Neural cell (in vitro differentiated cells): ENCODE measurements at regions not wholly inside any gene's neighbourhood (a gene's known extent, or its start where the extent isn't known, plus 50 kb on each side); places are given as distances from the start of the nearest gene placed in this dataset.

ENCODE experiments used
- H2AFZ ChIP-seq: fragments of 200-600, 300-800 bp; sonication (generic), shearing (Covaris generic); 2 replicates; pipeline ENCODE4 v1.6.0; 2014; ENCODE audit warnings: low read depth, mild to moderate bottlenecking, antibody characterized with exemption, low read length, moderate library complexity
- H3F3A ChIP-seq: fragments of 200-600 bp; shearing (Covaris generic); 2 replicates; pipeline ENCODE4 v1.6.1; 2016; ENCODE audit warnings: mild to moderate bottlenecking, moderate library complexity, mixed read lengths, antibody characterized with exemption, low read length; ENCODE audit not compliant: insufficient read depth, poor library complexity, severe bottlenecking
- H3K27ac ChIP-seq: fragments of 200-600, 300-800 bp; sonication (generic), shearing (Covaris generic); 2 replicates; pipeline ENCODE4 v1.5.1; 2014; ENCODE audit warnings: mild to moderate bottlenecking, low read length, moderate library complexity
- H3K27me3 ChIP-seq: fragments of 300-800, 200-600 bp; sonication (generic), shearing (Covaris generic); 2 replicates; pipeline ENCODE4 v1.6.0; 2014; ENCODE audit warnings: mild to moderate bottlenecking, low read depth, low read length, moderate library complexity; ENCODE audit not compliant: insufficient read depth
- H3K36me3 ChIP-seq: fragments of 300-800, 200-600 bp; sonication (generic), shearing (Covaris generic); 2 replicates; pipeline ENCODE4 v1.5.1; 2014; ENCODE audit warnings: mild to moderate bottlenecking, antibody characterized with exemption, low read length, moderate library complexity; ENCODE audit not compliant: insufficient read depth
- H3K4me2 ChIP-seq: fragments of 300-800, 200-600 bp; sonication (generic), shearing (Covaris generic); 2 replicates; pipeline ENCODE4 v1.6.0; 2014; ENCODE audit warnings: mild to moderate bottlenecking, low read length
- H3K4me3 ChIP-seq: fragments of 300-800, 200-600 bp; sonication (generic), shearing (Covaris generic); 2 replicates; pipeline ENCODE4 v1.5.1; 2014; ENCODE audit warnings: mild to moderate bottlenecking, low read length, moderate library complexity
- H3K79me2 ChIP-seq: fragments of 200-600 bp; shearing (Covaris generic); replicated peaks from 2 replicates; pipeline ENCODE4 v1.6.0; 2014; ENCODE audit warnings: mild to moderate bottlenecking, low read length, moderate library complexity; ENCODE audit not compliant: insufficient read depth
- H3K9ac ChIP-seq: fragments of 300-800, 200-600 bp; sonication (generic), shearing (Covaris generic); 2 replicates; pipeline ENCODE4 v1.6.1; 2016; ENCODE audit warnings: mild to moderate bottlenecking, low read length, mixed read lengths
- H3K9me2 ChIP-seq: fragments of 200-600 bp; shearing (Covaris generic); 2 replicates; pipeline ENCODE4 v1.6.1; 2016; ENCODE audit warnings: mild to moderate bottlenecking, low read length, mixed read lengths; ENCODE audit not compliant: insufficient read depth
- H3K9me3 ChIP-seq: fragments of 200-600, 300-800 bp; sonication (generic), shearing (Covaris generic); 2 replicates; pipeline ENCODE4 v1.6.1; 2016; ENCODE audit warnings: mild to moderate bottlenecking, mixed run types, low read length, moderate library complexity, mixed read lengths
- H4K20me1 ChIP-seq: fragments of 200-600 bp; shearing (Covaris generic); 2 replicates; pipeline ENCODE4 v1.6.1; 2016; ENCODE audit warnings: mild to moderate bottlenecking, mixed run types; ENCODE audit not compliant: insufficient read depth
- EP300 ChIP-seq: fragments of 450-650 bp; conservative IDR thresholded peaks from 2 replicates; pipeline ENCODE4 v1.6.1; 2014; ENCODE audit warnings: antibody characterized with exemption, mild to moderate bottlenecking, moderate library complexity; ENCODE audit not compliant: poor library complexity, severe bottlenecking
- EZH2 ChIP-seq: fragments of 200-600, 300-800 bp; shearing (Covaris generic), sonication (generic); IDR thresholded peaks from 2 replicates; pipeline ENCODE4 v1.6.1; 2014; ENCODE audit warnings: antibody characterized with exemption, low read length, borderline replicate concordance, mild to moderate bottlenecking; ENCODE audit not compliant: insufficient read depth, poor library complexity, severe bottlenecking
- MXI1 ChIP-seq: fragments of 450-650 bp; conservative IDR thresholded peaks from 2 replicates; pipeline ENCODE4 v1.6.1; 2014; ENCODE audit warnings: antibody characterized with exemption, mild to moderate bottlenecking; ENCODE audit not compliant: poor library complexity, severe bottlenecking
- POLR2AphosphoS5 ChIP-seq: IDR thresholded peaks from 2 replicates; pipeline ENCODE4 v1.6.1; 2012
- RAD21 ChIP-seq: fragments of 450-650 bp; conservative IDR thresholded peaks from 2 replicates; pipeline ENCODE4 v1.6.1; 2014; ENCODE audit warnings: antibody characterized with exemption, mild to moderate bottlenecking, moderate library complexity
- REST ChIP-seq: IDR thresholded peaks from 2 replicates; pipeline ENCODE4 v1.6.1; 2012; ENCODE audit warnings: borderline replicate concordance
- SMC3 ChIP-seq: fragments of 450-650 bp; conservative IDR thresholded peaks from 2 replicates; pipeline ENCODE4 v1.6.1; 2014; ENCODE audit warnings: antibody characterized with exemption, mild to moderate bottlenecking, moderate library complexity; ENCODE audit not compliant: poor library complexity
- TAF1 ChIP-seq: IDR thresholded peaks from 2 replicates; pipeline ENCODE4 v1.6.1; 2012; ENCODE audit warnings: low read depth
- TF ChIP-seq, protein P1 (sequence below): fragments of 450-650 bp; IDR thresholded peaks from 2 replicates; pipeline ENCODE4 v1.5.1; 2014; ENCODE audit warnings: antibody characterized with exemption, mild to moderate bottlenecking, moderate library complexity; ENCODE audit not compliant: poor library complexity, severe bottlenecking

GRCh38 chr18:70501358-70501757 is 212.5 kb downstream of the SOCS6 start:
- Histone ChIP-seq H3K9ac (no peak overlapping the region), H3K36me3 (no peaks in the 10 kb centered on the region), H3K9me2 (no peaks in the 10 kb centered on the region), H3K27me3 (no peaks in the 10 kb centered on the region), H3K27ac (no peak overlapping the region), H3F3A (no peaks in the 10 kb centered on the region), H3K9me3 (no peaks in the 10 kb centered on the region), H2AFZ (no peak overlapping the region), H3K4me3 (no peak overlapping the region), H4K20me1 (no peaks in the 10 kb centered on the region), H3K4me2 (peak overlapping the region; percentile 4), H3K79me2 (no peaks in the 10 kb centered on the region)
- peak; percentile 11 for TF ChIP-seq POLR2AphosphoS5
- no peak for TF ChIP-seq MXI1
- TF ChIP-seq EP300 = no peak
- TF ChIP-seq SMC3 = no peak
- TF ChIP-seq EZH2 = no peak
- TF ChIP-seq, protein P1, sequence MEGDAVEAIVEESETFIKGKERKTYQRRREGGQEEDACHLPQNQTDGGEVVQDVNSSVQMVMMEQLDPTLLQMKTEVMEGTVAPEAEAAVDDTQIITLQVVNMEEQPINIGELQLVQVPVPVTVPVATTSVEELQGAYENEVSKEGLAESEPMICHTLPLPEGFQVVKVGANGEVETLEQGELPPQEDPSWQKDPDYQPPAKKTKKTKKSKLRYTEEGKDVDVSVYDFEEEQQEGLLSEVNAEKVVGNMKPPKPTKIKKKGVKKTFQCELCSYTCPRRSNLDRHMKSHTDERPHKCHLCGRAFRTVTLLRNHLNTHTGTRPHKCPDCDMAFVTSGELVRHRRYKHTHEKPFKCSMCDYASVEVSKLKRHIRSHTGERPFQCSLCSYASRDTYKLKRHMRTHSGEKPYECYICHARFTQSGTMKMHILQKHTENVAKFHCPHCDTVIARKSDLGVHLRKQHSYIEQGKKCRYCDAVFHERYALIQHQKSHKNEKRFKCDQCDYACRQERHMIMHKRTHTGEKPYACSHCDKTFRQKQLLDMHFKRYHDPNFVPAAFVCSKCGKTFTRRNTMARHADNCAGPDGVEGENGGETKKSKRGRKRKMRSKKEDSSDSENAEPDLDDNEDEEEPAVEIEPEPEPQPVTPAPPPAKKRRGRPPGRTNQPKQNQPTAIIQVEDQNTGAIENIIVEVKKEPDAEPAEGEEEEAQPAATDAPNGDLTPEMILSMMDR = no peak
- TF ChIP-seq TAF1 = no peak
- no peak for TF ChIP-seq REST
- no peak for TF ChIP-seq RAD21

GRCh38 chr18:70500748-70501147 is 211.9 kb downstream of the SOCS6 start:
- H3F3A ChIP-seq = no peaks in the 10 kb centered on the region
- no peaks in the 10 kb centered on the region for H4K20me1 ChIP-seq
- TF ChIP-seq EP300 (no peak), SMC3 (no peak), POLR2AphosphoS5 (no peak)
- H3K4me2 ChIP-seq = no peak overlapping the region
- no peak overlapping the region for H2AFZ ChIP-seq
- no peaks in the 10 kb centered on the region for H3K9me3 ChIP-seq
- H3K79me2 ChIP-seq = no peaks in the 10 kb centered on the region
- no peaks in the 10 kb centered on the region for H3K9me2 ChIP-seq
- no peaks in the 10 kb centered on the region for H3K36me3 ChIP-seq
- no peak overlapping the region for H3K4me3 ChIP-seq
- H3K27ac ChIP-seq = no peak overlapping the region
- H3K9ac ChIP-seq = no peak overlapping the region
- H3K27me3 ChIP-seq = no peaks in the 10 kb centered on the region

- no peak overlapping the region for H2AFZ ChIP-seq
- no peaks in the 10 kb centered on the region for H3F3A ChIP-seq
- no peaks in the 10 kb centered on the region for H3K9me2 ChIP-seq
- H4K20me1 ChIP-seq = no peaks in the 10 kb centered on the region
- H3K36me3 ChIP-seq = no peaks in the 10 kb centered on the region
- no peaks in the 10 kb centered on the region for H3K79me2 ChIP-seq
- H3K9me3 ChIP-seq = no peaks in the 10 kb centered on the region
- H3K27ac ChIP-seq = no peak overlapping the region
- no peak for TF ChIP-seq SMC3
- no peak for TF ChIP-seq EP300
- no peak for TF ChIP-seq REST
- TF ChIP-seq EZH2 = no peak
- no peak for TF ChIP-seq MXI1
- TF ChIP-seq POLR2AphosphoS5 = no peak
- no peak for TF ChIP-seq TAF1
- TF ChIP-seq RAD21 = no peak
- TF ChIP-seq, protein P1 = no peak
- H3K4me3 ChIP-seq = no peak overlapping the region
- no peaks in the 10 kb centered on the region for H3K27me3 ChIP-seq
- H3K9ac ChIP-seq = no peak overlapping the region
- no peak overlapping the region for H3K4me2 ChIP-seq
Observed at GRCh38 chr18:70499218-70499691, 210.4 kb downstream of the SOCS6 start.
